Hepatocyte (in vitro differentiated cells): ENCODE measurements at regions not wholly inside any gene's neighbourhood (a gene's known extent, or its start where the extent isn't known, plus 50 kb on each side); places are given as distances from the start of the nearest gene placed in this dataset.

Experiments
- DNase-seq: peaks from one replicate; pipeline ENCODE4 v3.0.0-alpha.2; 2016; ENCODE audit warnings: low spot score
- H2AFZ ChIP-seq: fragments of 200-600 bp; sonication (generic); 2 replicates; pipeline ENCODE4 v1.6.0; 2016; ENCODE audit warnings: antibody characterized with exemption, mild to moderate bottlenecking
- H3K27ac ChIP-seq: fragments of 200-600 bp; sonication (generic); 2 replicates; pipeline ENCODE4 v1.5.1; 2016; ENCODE audit warnings: mild to moderate bottlenecking
- H3K27me3 ChIP-seq: fragments of 200-600 bp; sonication (generic); 2 replicates; pipeline ENCODE4 v1.6.1; 2016
- H3K36me3 ChIP-seq: fragments of 200-600 bp; sonication (generic); replicated peaks from 2 replicates; pipeline ENCODE4 v1.5.1; 2016; ENCODE audit warnings: low read depth; ENCODE audit not compliant: insufficient read depth
- H3K4me1 ChIP-seq: fragments of 200-600 bp; sonication (generic); 2 replicates; pipeline ENCODE4 v1.5.1; 2016; ENCODE audit warnings: mild to moderate bottlenecking, moderate library complexity; ENCODE audit not compliant: insufficient read depth
- H3K4me2 ChIP-seq: fragments of 200-600 bp; sonication (generic); 2 replicates; pipeline ENCODE4 v1.6.0; 2016
- H3K4me3 ChIP-seq: fragments of 200-600 bp; sonication (generic); 2 replicates; pipeline ENCODE4 v1.5.1; 2016; ENCODE audit warnings: mild to moderate bottlenecking
- H3K79me2 ChIP-seq: fragments of 200-600 bp; sonication (generic); 2 replicates; pipeline ENCODE4 v1.6.0; 2017; ENCODE audit warnings: mild to moderate bottlenecking
- H3K9me2 ChIP-seq: fragments of 200-600 bp; sonication (generic); replicated peaks from 2 replicates; pipeline ENCODE4 v1.6.0; 2017; ENCODE audit warnings: mild to moderate bottlenecking; ENCODE audit not compliant: insufficient read depth
- H3K9me3 ChIP-seq: fragments of 200-600 bp; sonication (generic); 2 replicates; pipeline ENCODE4 v1.5.1; 2016; ENCODE audit warnings: low read depth, mild to moderate bottlenecking
- H4K20me1 ChIP-seq: fragments of 200-600 bp; sonication (generic); 2 replicates; pipeline ENCODE4 v1.6.0; 2016; ENCODE audit warnings: mild to moderate bottlenecking; ENCODE audit not compliant: insufficient read depth, poor library complexity, severe bottlenecking
- CTCF ChIP-seq: fragments of 200-600 bp; sonication (generic); IDR thresholded peaks from 2 replicates; pipeline ENCODE4 v1.5.1; 2016; ENCODE audit warnings: antibody characterized with exemption, mild to moderate bottlenecking; ENCODE audit not compliant: poor library complexity
- EZH2 ChIP-seq: fragments of 200-600 bp; sonication (generic); IDR thresholded peaks from 2 replicates; pipeline ENCODE4 v1.6.1; 2016; ENCODE audit warnings: antibody characterized with exemption, mild to moderate bottlenecking, borderline replicate concordance
- EZH2phosphoT487 ChIP-seq: fragments of 200-600 bp; sonication (generic); IDR thresholded peaks from one replicate; pipeline ENCODE4 v1.6.1; 2018; ENCODE audit warnings: antibody characterized with exemption, mild to moderate bottlenecking, low read depth, moderate library complexity; ENCODE audit not compliant: unreplicated experiment, severe bottlenecking
- WGBS: methylation state at CpG from one replicate; pipeline ENCODE4 v1.1.6; 2016; ENCODE audit warnings: low lambda C conversion rate; ENCODE audit errors: missing lambda C conversion rate; 5-methylcytosine and 5-hydroxymethylcytosine counted together

- H3K27me3 ChIP-seq = no peaks in the 10 kb centered on the region
- H2AFZ ChIP-seq = no peak overlapping the region
- WGBS = 43% methylated on average over 2 of the region's 2 CpGs
- H3K36me3 ChIP-seq = no peaks in the 10 kb centered on the region
- H3K79me2 ChIP-seq = no peaks in the 10 kb centered on the region
- H3K4me3 ChIP-seq = no peak overlapping the region
- H3K4me1 ChIP-seq = no peaks in the 10 kb centered on the region
- no peaks in the 10 kb centered on the region for H4K20me1 ChIP-seq
- H3K4me2 ChIP-seq = no peak overlapping the region
- DNase-seq = no peak
- H3K9me2 ChIP-seq = no peaks in the 10 kb centered on the region
- H3K27ac ChIP-seq = no peak overlapping the region
- TF ChIP-seq CTCF = no peak
- no peak for TF ChIP-seq EZH2phosphoT487
- no peaks in the 10 kb centered on the region for H3K9me3 ChIP-seq
Observed at GRCh38 chr18:56034949-56035348, 447.0 kb upstream of the TCF4 start.

- no peaks in the 10 kb centered on the region for H3K9me3 ChIP-seq
- no peak overlapping the region for H3K4me2 ChIP-seq
- DNase-seq = no peak
- H4K20me1 ChIP-seq = no peaks in the 10 kb centered on the region
- no peaks in the 10 kb centered on the region for H3K36me3 ChIP-seq
- WGBS = 48% methylated on average over 3 of the region's 3 CpGs
- no peak overlapping the region for H3K4me3 ChIP-seq
- H3K79me2 ChIP-seq = no peaks in the 10 kb centered on the region
- no peaks in the 10 kb centered on the region for H3K27me3 ChIP-seq
- no peak for TF ChIP-seq CTCF
- TF ChIP-seq EZH2 = no peak
- TF ChIP-seq EZH2phosphoT487 = no peak
- no peak overlapping the region for H3K27ac ChIP-seq
- no peaks in the 10 kb centered on the region for H3K9me2 ChIP-seq
- no peak overlapping the region for H2AFZ ChIP-seq
- H3K4me1 ChIP-seq = no peaks in the 10 kb centered on the region
Observed at GRCh38 chr18:56030060-56030459, 442.1 kb upstream of the TCF4 start.

GRCh38 chr18:56028514-56028913, 440.5 kb upstream of the TCF4 start:
- no peaks in the 10 kb centered on the region for H3K79me2 ChIP-seq
- no peak overlapping the region for H3K4me2 ChIP-seq
- H3K27me3 ChIP-seq = no peaks in the 10 kb centered on the region
- no peaks in the 10 kb centered on the region for H4K20me1 ChIP-seq
- H3K4me1 ChIP-seq = no peaks in the 10 kb centered on the region
- H3K27ac ChIP-seq = no peak overlapping the region
- no peak for TF ChIP-seq EZH2
- TF ChIP-seq CTCF = no peak
- TF ChIP-seq EZH2phosphoT487 = no peak
- H3K36me3 ChIP-seq = no peaks in the 10 kb centered on the region
- no peak overlapping the region for H3K4me3 ChIP-seq
- H3K9me3 ChIP-seq = no peaks in the 10 kb centered on the region
- H2AFZ ChIP-seq = no peak overlapping the region
- no peaks in the 10 kb centered on the region for H3K9me2 ChIP-seq
- 35% methylated on average over 1 of the region's 1 CpG for WGBS
- peak; percentile 7 for DNase-seq

GRCh38 chr18:56026509-56026908, 438.5 kb upstream of the TCF4 start:
- no peaks in the 10 kb centered on the region for H3K4me1 ChIP-seq
- no peaks in the 10 kb centered on the region for H3K9me2 ChIP-seq
- H3K36me3 ChIP-seq = no peaks in the 10 kb centered on the region
- DNase-seq = no peak
- no peak overlapping the region for H2AFZ ChIP-seq
- no peaks in the 10 kb centered on the region for H3K9me3 ChIP-seq
- H3K27ac ChIP-seq = no peak overlapping the region
- no peak overlapping the region for H3K4me3 ChIP-seq
- H4K20me1 ChIP-seq = no peaks in the 10 kb centered on the region
- H3K27me3 ChIP-seq = no peaks in the 10 kb centered on the region
- WGBS = 92% methylated on average over 2 of the region's 2 CpGs
- no peaks in the 10 kb centered on the region for H3K79me2 ChIP-seq
- TF ChIP-seq EZH2 (no peak), EZH2phosphoT487 (no peak), CTCF (no peak)
- H3K4me2 ChIP-seq = no peak overlapping the region
